Keratinocyte (primary cell): ENCODE measurements at regions not wholly inside any gene's neighbourhood (a gene's known extent, or its start where the extent isn't known, plus 50 kb on each side); places are given as distances from the start of the nearest gene placed in this dataset.

Source experiments
- DNase-seq: peaks from one replicate; pipeline ENCODE4 v3.0.0-alpha.2; 2011; ENCODE audit warnings: low read depth, missing footprints, low spot score
- FAIRE-seq: peaks from 2 replicates; lab custom pipeline; 2011; peaks lifted over from hg19 to GRCh38; lab: Jason Lieb, UNC
- H2AFZ ChIP-seq: 2 replicates; pipeline ENCODE4 v1.6.0; 2012; ENCODE audit warnings: low read length, control low read depth, inconsistent platforms; ENCODE audit not compliant: control insufficient read depth
- H3K27ac ChIP-seq: 2 replicates; pipeline ENCODE4 v1.5.1; 2011; ENCODE audit warnings: low read length; ENCODE audit not compliant: control insufficient read depth, insufficient read depth
- H3K27me3 ChIP-seq: 3 replicates; pipeline ENCODE4 v1.6.0; 2011; ENCODE audit warnings: low read length; ENCODE audit not compliant: control insufficient read depth, insufficient read depth; ENCODE audit errors: extremely low read depth
- H3K36me3 ChIP-seq, 2 experiments: 2 replicates in 1 of 2; 3 replicates in 1 of 2; pipeline ENCODE4 v1.5.1; 2011; ENCODE audit warnings: low read length in 2 of 2, mild to moderate bottlenecking in 1 of 2; ENCODE audit not compliant: control insufficient read depth in 2 of 2, insufficient read depth in 2 of 2; ENCODE audit errors: extremely low read depth in 1 of 2
- H3K4me1 ChIP-seq: 3 replicates; pipeline ENCODE4 v1.5.1; 2011; ENCODE audit warnings: low read length; ENCODE audit not compliant: control insufficient read depth, insufficient read depth; ENCODE audit errors: extremely low read depth
- H3K4me2 ChIP-seq: 3 replicates; pipeline ENCODE4 v1.6.0; 2011; ENCODE audit warnings: low read depth, low read length; ENCODE audit not compliant: control insufficient read depth, insufficient read depth; ENCODE audit errors: extremely low read depth
- H3K4me3 ChIP-seq, 3 experiments: fragments of 200-600 bp in 1 of 3; sonication (generic) in 1 of 3; 2 replicates in 2 of 3; 3 replicates in 1 of 3; pipeline ENCODE4 v1.5.1; 2011 to 2016; ENCODE audit warnings: low read length in 3 of 3, mild to moderate bottlenecking in 3 of 3, control low read depth in 2 of 3, inconsistent platforms in 1 of 3, low read depth in 1 of 3, mixed read lengths in 1 of 3, mixed run types in 1 of 3, moderate library complexity in 1 of 3; ENCODE audit not compliant: control insufficient read depth in 2 of 3, insufficient read depth in 2 of 3; ENCODE audit errors: extremely low read depth in 1 of 3
- H3K79me2 ChIP-seq: 2 replicates; pipeline ENCODE4 v1.6.0; 2012; ENCODE audit warnings: low read length; ENCODE audit not compliant: control insufficient read depth, insufficient read depth
- H3K9ac ChIP-seq: 3 replicates; pipeline ENCODE4 v1.6.0; 2011; ENCODE audit warnings: low read length; ENCODE audit not compliant: control insufficient read depth, insufficient read depth; ENCODE audit errors: extremely low read depth
- H3K9me1 ChIP-seq: 3 replicates; pipeline ENCODE4 v1.6.0; 2011; ENCODE audit warnings: low read length; ENCODE audit not compliant: control insufficient read depth, insufficient read depth; ENCODE audit errors: extremely low read depth
- H3K9me3 ChIP-seq: 2 replicates; pipeline ENCODE4 v1.5.1; 2012; ENCODE audit warnings: low read depth, low read length; ENCODE audit not compliant: control insufficient read depth
- H4K20me1 ChIP-seq: 3 replicates; pipeline ENCODE4 v1.6.0; 2011; ENCODE audit warnings: low read length; ENCODE audit not compliant: control insufficient read depth, insufficient read depth; ENCODE audit errors: extremely low read depth
- CTCF ChIP-seq, 3 experiments: IDR thresholded peaks in 1 of 3; conservative IDR thresholded peaks in 1 of 3; optimal IDR thresholded peaks in 1 of 3; 2 replicates in 2 of 3; 3 replicates in 1 of 3; pipeline versions ENCODE3 to v1.5.1; 2011; ENCODE audit warnings: low read length in 3 of 3, mild to moderate bottlenecking in 3 of 3, moderate library complexity in 2 of 3, control low read depth in 1 of 3, inconsistent platforms in 1 of 3; ENCODE audit not compliant: insufficient read depth in 2 of 3; ENCODE audit errors: extremely low read depth in 1 of 3
- EZH2 ChIP-seq: IDR thresholded peaks from one replicate; pipeline ENCODE4 v1.6.1; 2012; ENCODE audit warnings: inconsistent platforms, mild to moderate bottlenecking, low read length, moderate library complexity
- dilution Hi-C: fragments of 300-500 bp; cut with MboI; formaldehyde crosslinking; loops from one replicate; pipeline ENCODE4 v1.7.0; 2020; ENCODE audit warnings: low sequenced_read_pairs; ENCODE audit not compliant: extremely low pct_ligation_motif_present

DNA sequence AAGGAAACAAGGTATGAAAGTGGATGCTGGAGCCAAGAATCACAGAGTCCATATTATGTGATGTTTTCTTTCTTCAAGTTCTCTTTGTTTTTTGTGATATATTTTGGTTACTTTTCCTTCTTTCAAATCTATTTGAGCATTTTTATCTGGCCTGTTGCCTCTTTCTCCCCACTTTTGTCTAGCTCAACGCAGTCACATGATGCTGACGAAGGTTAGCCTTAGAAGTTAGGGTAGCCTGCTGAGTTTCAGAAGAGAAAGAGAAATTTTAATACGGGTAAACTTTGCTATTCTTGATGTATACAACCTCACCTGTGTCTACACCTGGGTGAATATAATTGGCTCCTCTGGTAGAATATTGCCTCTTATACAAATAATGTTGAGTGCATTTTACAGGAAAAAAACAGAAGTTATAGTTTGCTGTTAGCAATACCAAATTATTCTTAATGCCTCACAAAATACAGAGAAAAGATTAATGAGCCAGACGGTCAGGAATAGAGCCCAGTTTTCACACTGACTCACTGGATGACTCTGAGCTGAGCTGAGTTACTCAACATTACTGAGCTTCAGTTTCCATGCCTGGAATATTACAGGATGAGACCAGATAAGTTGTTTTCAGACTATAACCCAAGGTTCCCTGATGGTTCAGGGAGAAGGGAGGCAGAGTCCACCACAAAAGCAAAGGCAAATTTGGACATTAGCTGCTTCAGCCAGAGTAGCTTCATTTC, 161.6 kb upstream of the BDNF start:
- no peak overlapping the region for H3K9ac ChIP-seq
- peaks cover 3% of the 10 kb centered on the region for H3K27me3 ChIP-seq
- H3K9me1 ChIP-seq = no peaks in the 10 kb centered on the region
- dilution Hi-C loops = no loop called here
- TF ChIP-seq CTCF (optimal IDR thresholded peaks at IDR 0.05 in 1 of 3, IDR thresholded peaks at IDR 0.05 in 1 of 3, conservative IDR thresholded peaks at IDR 0.05 in 1 of 3; ENCODE audit: extremely low read depth in 1 of 3, insufficient read depth in 2 of 3, low read length in 3 of 3) = no peak
- no peaks in the 10 kb centered on the region for H4K20me1 ChIP-seq
- H2AFZ ChIP-seq = no peak overlapping the region
- peak; percentile 32 for DNase-seq
- no peaks in the 10 kb centered on the region for H3K79me2 ChIP-seq
- H3K36me3 ChIP-seq = no peaks in the 10 kb centered on the region
- peaks cover 11% of the 10 kb centered on the region for H3K4me1 ChIP-seq
- no peak overlapping the region for H3K27ac ChIP-seq
- no peak overlapping the region for H3K4me2 ChIP-seq
- FAIRE-seq = peak; percentile 90
- H3K9me3 ChIP-seq = no peaks in the 10 kb centered on the region
- H3K4me3 ChIP-seq = no peak overlapping the region

DNA sequence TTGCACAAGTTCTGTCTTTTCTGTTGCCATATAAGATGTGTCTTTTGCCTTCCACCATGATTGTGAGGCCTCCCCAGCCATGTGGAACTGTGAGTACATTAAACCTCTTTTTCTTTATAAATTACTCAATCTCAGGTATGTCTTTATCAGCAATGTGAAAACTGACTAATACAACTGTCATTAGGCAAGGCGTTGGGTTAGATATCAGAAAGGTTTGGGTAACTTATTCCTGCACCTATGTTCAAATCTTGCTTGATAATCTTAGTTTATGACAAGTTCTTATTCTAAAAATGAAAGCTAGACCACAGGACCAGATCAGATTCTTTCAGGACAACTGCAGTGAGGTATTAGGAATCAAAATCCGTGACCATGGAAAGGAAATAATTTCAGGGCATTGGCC, 160.6 kb upstream of the BDNF start:
- Histone ChIP-seq H3K9ac (no peak overlapping the region), H3K4me1 (peaks cover 11% of the 10 kb centered on the region), H3K27me3 (peaks cover 3% of the 10 kb centered on the region), H3K9me1 (no peaks in the 10 kb centered on the region), H3K79me2 (no peaks in the 10 kb centered on the region), H3K27ac (no peak overlapping the region), H3K9me3 (no peaks in the 10 kb centered on the region), H4K20me1 (no peaks in the 10 kb centered on the region), H3K4me2 (no peak overlapping the region), H2AFZ (no peak overlapping the region), H3K4me3 (no peak overlapping the region), H3K36me3 (no peaks in the 10 kb centered on the region)
- no peak for TF ChIP-seq EZH2
- no peak for TF ChIP-seq CTCF (optimal IDR thresholded peaks at IDR 0.05 in 1 of 3, IDR thresholded peaks at IDR 0.05 in 1 of 3, conservative IDR thresholded peaks at IDR 0.05 in 1 of 3; ENCODE audit: extremely low read depth in 1 of 3, insufficient read depth in 2 of 3, low read length in 3 of 3)
- dilution Hi-C loops = no loop called here
- FAIRE-seq (no peak), DNase-seq (no peak)
